Adrenal gland (tissue), 9 donors: ENCODE measurements at regions not wholly inside any gene's neighbourhood (a gene's known extent, or its start where the extent isn't known, plus 50 kb on each side); places are given as distances from the start of the nearest gene placed in this dataset.

Source experiments
- DNase-seq, 7 donors: peaks; one replicate each; pipeline ENCODE4 v3.0.0-alpha.2; 2019 to 2020
- H3K27ac ChIP-seq, 5 donors: fragments of 200-600 bp; sonication (generic) in 4 of 5; 1 replicate in 3 of 5; 2 replicates in 2 of 5; pipeline versions ENCODE4 v1.5.1 to v1.8.0; 2016 to 2020; ENCODE audit warnings: mild to moderate bottlenecking in 1 of 5
- H3K27me3 ChIP-seq: fragments of 200-600 bp; 2 replicates; pipeline ENCODE4 v1.8.0; 2021
- H3K36me3 ChIP-seq, 2 donors: fragments of 200-600 bp; replicated peaks in 1 of 2; 1 replicate in 1 of 2; 2 replicates in 1 of 2; pipeline versions ENCODE4 v1.5.1 to v1.8.0; 2018 to 2022
- H3K4me1 ChIP-seq, 2 donors: fragments of 200-600 bp; replicated peaks in 1 of 2; 1 replicate in 1 of 2; 2 replicates in 1 of 2; pipeline versions ENCODE4 v1.5.1 to v1.8.0; 2018 to 2021
- H3K4me3 ChIP-seq, 4 donors: fragments of 200-600 bp; sonication (generic) in 3 of 4; one replicate each; pipeline ENCODE4 v1.5.1; 2016 to 2018
- H3K9me3 ChIP-seq, 3 donors: fragments of 200-600 bp; sonication (generic) in 1 of 3; replicated peaks in 1 of 3; 1 replicate in 2 of 3; 2 replicates in 1 of 3; pipeline versions ENCODE4 v1.5.1 to v1.8.0; 2016 to 2021
- CTCF ChIP-seq, 6 experiments: fragments of 450-650 bp in 4 of 6; fragments of 200-600 bp in 2 of 6; sonication (generic) in 1 of 6; IDR thresholded peaks; 1 replicate in 5 of 6; 2 replicates in 1 of 6; pipeline versions ENCODE4 v1.5.1 to v1.8.0; 2016 to 2021; ENCODE audit warnings: antibody characterized with exemption in 6 of 6, mild to moderate bottlenecking in 2 of 6, moderate library complexity in 1 of 6
- POLR2A ChIP-seq, 2 donors: fragments of 450-650 bp; IDR thresholded peaks; one replicate each; pipeline ENCODE4 v1.6.1; 2017; ENCODE audit warnings: antibody characterized with exemption in 2 of 2, mild to moderate bottlenecking in 2 of 2, moderate library complexity in 1 of 2
- WGBS, 4 donors: extraction: QIAGEN DNeasy Blood & Tissue Kit in 2 of 4; methylation state at CpG; one replicate each; pipeline versions ENCODE4 v1.1.5 to v1.1.7; 2013 to 2017; 5-methylcytosine and 5-hydroxymethylcytosine counted together
- intact Hi-C, 2 donors: fragments of 100-400 bp; cut with DNase I; formaldehyde crosslinking; loops; one replicate each; pipeline versions ENCODE4 v1.14.1 to v1.15.0; 2022 to 2023
- donor health status: healthy with polysubstance abuse.
- donor health status: Bipolar disorder and iron deficiency.
- donor health status: DM: yes; HTN: yes; CAD: no.
- donor health status: DM: no; HTN: no; CAD: no.
- donor health status: DM: no; HTN: no; CAD: no.

- Histone ChIP-seq H3K27me3 (no peaks in the 10 kb centered on the region), H3K27ac (no peak overlapping the region), H3K4me1 (no peaks in the 10 kb centered on the region), H3K4me3 (no peak overlapping the region), H3K9me3 (no peaks in the 10 kb centered on the region), H3K36me3 (no peaks in the 10 kb centered on the region)
- peak in 1 of 7 donors; percentile 5 for DNase-seq
- TF ChIP-seq CTCF (IDR thresholded peaks at IDR 0.05) (peak in 2 of 6 experiments; percentile 15 to 21), POLR2A (IDR thresholded peaks at IDR 0.05) (no peak)
- 72 to 90% (median 78%) methylated on average over 4 of the region's 4 CpGs for WGBS, 4 donors
- intact Hi-C loops, result no loop called here
Observed at GRCh38 chr13:89361909-89362308, 1690.7 kb downstream of the SLITRK5 start.

GRCh38 chr13:89363144-89363543 lies 1692.0 kb downstream of the SLITRK5 start:
- no peaks in the 10 kb centered on the region for H3K36me3 ChIP-seq
- no peak for TF ChIP-seq POLR2A (IDR thresholded peaks at IDR 0.05)
- DNase-seq, result no peak
- intact Hi-C loops, result no loop called here
- WGBS, 4 donors, result 91 to 99% (median 95%) methylated on average over 31 to 41 of the region's 41 CpGs
- no peak overlapping the region for H3K27ac ChIP-seq
- no peaks in the 10 kb centered on the region for H3K27me3 ChIP-seq
- H3K4me3 ChIP-seq, result no peak overlapping the region
- no peaks in the 10 kb centered on the region for H3K4me1 ChIP-seq
- H3K9me3 ChIP-seq, result no peaks in the 10 kb centered on the region

- Histone ChIP-seq H3K27ac (no peak overlapping the region), H3K36me3 (no peaks in the 10 kb centered on the region), H3K27me3 (no peaks in the 10 kb centered on the region), H3K9me3 (no peaks in the 10 kb centered on the region), H3K4me1 (no peaks in the 10 kb centered on the region), H3K4me3 (no peak overlapping the region)
- TF ChIP-seq POLR2A (IDR thresholded peaks at IDR 0.05) (no peak), CTCF (IDR thresholded peaks at IDR 0.05) (no peak)
- DNase-seq, result no peak
- WGBS, 4 donors, result 79 to 89% (median 86%) methylated on average over 3 of the region's 3 CpGs
- intact Hi-C loops, result no loop called here
Observed at GRCh38 chr13:89372193-89372592, 1701.0 kb downstream of the SLITRK5 start.

- intact Hi-C loops, result no loop called here
- H3K27me3 ChIP-seq, result no peaks in the 10 kb centered on the region
- TF ChIP-seq CTCF (IDR thresholded peaks at IDR 0.05) (no peak), POLR2A (IDR thresholded peaks at IDR 0.05) (no peak)
- no peaks in the 10 kb centered on the region for H3K9me3 ChIP-seq
- H3K4me1 ChIP-seq, result no peaks in the 10 kb centered on the region
- H3K36me3 ChIP-seq, result no peaks in the 10 kb centered on the region
- DNase-seq, result no peak
- no peak overlapping the region for H3K4me3 ChIP-seq
- 41 to 83% (median 64%) methylated on average over 2 of the region's 2 CpGs for WGBS, 4 donors
- H3K27ac ChIP-seq, result no peak overlapping the region
Observed at GRCh38 chr13:89375839-89376238, 1704.7 kb downstream of the SLITRK5 start.

GRCh38 chr13:89380101-89380500 lies 1708.9 kb downstream of the SLITRK5 start:
- WGBS, 4 donors, result 77 to 79% (median 77%) methylated on average over 3 of the region's 3 CpGs
- no peaks in the 10 kb centered on the region for H3K9me3 ChIP-seq
- H3K27me3 ChIP-seq, result no peaks in the 10 kb centered on the region
- no peak overlapping the region for H3K4me3 ChIP-seq
- TF ChIP-seq CTCF (IDR thresholded peaks at IDR 0.05) (no peak), POLR2A (IDR thresholded peaks at IDR 0.05) (no peak)
- no peaks in the 10 kb centered on the region for H3K36me3 ChIP-seq
- no peak overlapping the region for H3K27ac ChIP-seq
- intact Hi-C loops, result no loop called here
- no peaks in the 10 kb centered on the region for H3K4me1 ChIP-seq
- DNase-seq, result no peak
